GM12891 (cell line): ENCODE measurements at regions not wholly inside any gene's neighbourhood (a gene's known extent, or its start where the extent isn't known, plus 50 kb on each side); places are given as distances from the start of the nearest gene placed in this dataset.

Experiments used
- DNase-seq: peaks from one replicate; pipeline ENCODE4 v3.0.0; 2011; ENCODE audit warnings: low spot score; ENCODE audit not compliant: insufficient read length
- FAIRE-seq: peaks from 2 replicates; lab custom pipeline; 2011; peaks lifted over from hg19 to GRCh38; lab: Jason Lieb, UNC
- PAX5 ChIP-seq: IDR thresholded peaks from 2 replicates; pipeline ENCODE4 v1.6.1; 2011; ENCODE audit warnings: low read length, moderate library complexity, mild to moderate bottlenecking; ENCODE audit not compliant: insufficient read depth, severe bottlenecking
- POLR2A ChIP-seq: IDR thresholded peaks from 2 replicates; pipeline ENCODE4 v1.6.1; 2011; ENCODE audit warnings: low read depth, low read length, control low read depth
- POLR2AphosphoS5 ChIP-seq: IDR thresholded peaks from 2 replicates; pipeline ENCODE4 v1.6.1; 2011; ENCODE audit warnings: low read depth, low read length, control low read depth
- POU2F2 ChIP-seq: IDR thresholded peaks from 2 replicates; pipeline ENCODE4 v1.6.1; 2011; ENCODE audit warnings: low read depth, mild to moderate bottlenecking, control low read depth, low read length, moderate library complexity
- SPI1 ChIP-seq: IDR thresholded peaks from 2 replicates; pipeline ENCODE4 v1.6.1; 2011; ENCODE audit warnings: low read depth, low read length, control low read depth
- TAF1 ChIP-seq: IDR thresholded peaks from 2 replicates; pipeline ENCODE4 v1.6.1; 2011; ENCODE audit warnings: low read depth, low read length, control low read depth

DNA sequence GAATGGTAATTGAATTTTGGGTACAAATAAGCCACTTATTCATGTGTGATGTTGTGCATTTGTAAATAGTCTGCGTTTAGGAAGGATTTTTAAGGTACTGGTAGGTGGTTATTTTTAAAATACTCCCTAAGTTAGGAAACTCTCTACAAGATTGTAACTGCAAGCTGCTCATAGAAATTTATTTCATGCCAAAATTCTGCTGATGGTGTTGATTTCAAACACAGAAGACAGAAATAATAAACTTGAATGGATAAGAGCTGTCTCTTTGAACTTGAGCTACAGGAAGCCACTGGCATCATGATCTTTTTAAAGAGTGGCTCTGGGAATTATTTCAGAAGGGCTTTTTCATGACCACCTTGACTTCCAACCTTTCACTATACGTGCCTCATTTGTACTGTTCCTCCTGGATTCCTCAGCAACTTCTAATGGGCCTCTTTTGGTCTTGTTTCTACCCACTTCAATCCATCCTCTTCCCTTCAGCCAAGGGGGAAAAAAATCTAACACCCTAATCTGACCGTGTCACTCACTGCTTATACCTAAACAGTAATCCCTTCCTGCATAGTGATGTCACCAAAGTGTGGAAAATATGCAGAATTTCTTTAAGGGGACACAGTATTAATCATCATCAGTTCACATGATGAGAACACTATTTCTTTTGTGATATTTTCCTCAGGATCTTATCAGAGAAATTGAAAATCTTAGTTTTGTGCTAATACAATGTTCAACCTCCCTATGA lies 113.6 kb downstream of the PFDN4 start:
- DNase-seq (no peak), FAIRE-seq (no peak)
- TF ChIP-seq PAX5 (no peak), POLR2AphosphoS5 (no peak), SPI1 (no peak), POU2F2 (no peak), POLR2A (no peak), TAF1 (no peak)

DNA sequence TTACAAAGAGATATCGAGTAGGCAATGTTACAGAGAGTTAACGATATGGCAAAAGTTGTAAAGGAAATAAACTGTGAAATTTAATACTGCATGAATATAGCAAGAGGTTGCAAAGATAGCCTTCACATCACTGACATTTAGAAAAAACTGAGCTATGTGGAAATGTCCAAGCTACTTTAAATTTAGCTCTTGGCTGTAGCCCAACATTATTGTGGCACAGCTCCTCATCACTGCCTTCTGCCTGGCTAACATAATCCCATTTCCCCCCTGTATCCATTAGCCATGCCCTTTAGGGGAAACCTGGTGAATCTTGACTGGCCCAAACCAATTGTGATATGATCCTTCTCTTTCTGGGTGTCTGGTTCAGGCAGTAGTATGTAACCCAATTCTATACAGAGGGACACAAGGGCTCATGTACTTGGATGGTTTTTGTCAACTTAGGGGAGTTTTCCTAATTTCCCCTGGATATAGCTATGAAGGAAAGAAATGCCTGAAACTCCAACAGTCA lies 115.4 kb downstream of the PFDN4 start:
- DNase-seq (no peak), FAIRE-seq (no peak)
- TF ChIP-seq POLR2A (no peak), TAF1 (no peak), SPI1 (no peak)

DNA sequence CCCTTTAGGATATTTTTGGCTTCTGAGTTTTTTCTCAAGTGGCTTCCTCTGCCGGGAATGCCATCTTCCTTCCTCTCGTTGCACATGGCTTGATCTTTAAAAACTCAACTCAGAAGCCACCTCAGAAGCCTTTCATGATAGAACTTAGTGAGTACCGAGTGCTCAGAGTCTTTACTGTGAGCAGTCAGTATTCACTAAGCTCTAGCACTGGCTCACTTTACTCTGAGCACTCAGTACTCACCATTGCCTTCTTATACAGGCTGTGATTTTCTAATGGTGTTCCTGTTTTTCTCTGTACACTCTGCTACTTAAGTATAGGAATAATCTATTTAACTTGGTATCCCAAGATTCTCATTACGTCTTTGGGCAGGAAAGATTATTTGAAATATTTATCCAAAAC lies 116.2 kb downstream of the PFDN4 start:
- FAIRE-seq (no peak), DNase-seq (no peak)

DNA sequence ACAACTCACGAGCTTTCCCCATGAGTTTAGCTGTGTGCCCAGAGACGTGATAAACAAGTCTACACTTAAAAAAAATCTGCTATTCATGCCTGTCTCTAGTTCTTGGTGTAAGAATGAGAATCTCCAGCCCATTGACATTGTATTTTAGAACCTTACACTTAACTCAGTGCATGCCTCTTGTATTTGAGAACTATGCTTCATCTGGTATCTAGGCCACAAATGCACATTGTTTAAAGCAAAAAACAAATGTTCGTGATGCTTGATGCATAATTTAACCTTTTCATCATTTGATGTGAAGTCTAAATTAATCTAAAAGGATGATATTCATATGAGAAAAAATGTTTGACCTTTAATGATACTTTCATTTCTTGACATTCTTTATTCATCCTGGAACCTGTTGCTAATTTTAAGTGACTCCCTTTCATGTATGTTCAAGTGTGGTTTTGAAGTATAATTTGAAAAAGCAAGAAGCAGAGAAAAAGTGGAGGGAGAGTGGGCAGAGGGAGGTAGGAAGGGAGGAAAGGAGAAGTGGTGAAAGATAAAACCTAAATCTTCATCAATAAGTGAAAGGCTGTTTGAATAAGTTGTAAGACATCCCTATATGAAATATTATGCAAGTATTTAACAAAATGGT lies 116.9 kb downstream of the PFDN4 start:
- FAIRE-seq, result no peak
- no peak for TF ChIP-seq PAX5
- no peak for TF ChIP-seq POLR2A
- no peak for TF ChIP-seq TAF1
- TF ChIP-seq POLR2AphosphoS5, result no peak
- TF ChIP-seq POU2F2, result no peak
- TF ChIP-seq SPI1, result no peak
- DNase-seq, result no peak

More for the DNA sequence above, 116.2 kb downstream of the PFDN4 start:
- TF ChIP-seq TAF1 (no peak), SPI1 (no peak), POU2F2 (no peak), POLR2AphosphoS5 (no peak), PAX5 (no peak), POLR2A (no peak)

DNA sequence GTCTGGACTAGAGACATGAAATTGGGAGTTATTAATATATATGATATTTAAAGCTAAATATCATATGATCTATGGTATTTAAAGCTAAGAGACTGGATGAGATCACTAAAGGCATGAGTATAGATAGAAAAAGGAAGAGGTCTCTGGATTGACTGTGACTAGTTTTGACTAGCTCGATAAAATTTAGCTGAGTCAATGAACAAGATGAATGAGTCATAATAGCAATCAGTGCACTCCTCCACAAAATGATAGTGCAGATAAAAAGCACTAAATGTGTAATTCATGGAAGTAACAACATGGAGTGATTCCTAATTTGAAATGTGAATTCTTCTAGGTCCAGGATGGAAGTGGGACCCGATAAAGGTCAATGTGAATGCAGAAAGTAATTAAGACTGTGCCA lies 127.4 kb downstream of the PFDN4 start:
- DNase-seq (no peak), FAIRE-seq (no peak)
- TF ChIP-seq POLR2A (no peak), PAX5 (no peak), TAF1 (no peak), SPI1 (no peak), POU2F2 (no peak), POLR2AphosphoS5 (no peak)

DNA sequence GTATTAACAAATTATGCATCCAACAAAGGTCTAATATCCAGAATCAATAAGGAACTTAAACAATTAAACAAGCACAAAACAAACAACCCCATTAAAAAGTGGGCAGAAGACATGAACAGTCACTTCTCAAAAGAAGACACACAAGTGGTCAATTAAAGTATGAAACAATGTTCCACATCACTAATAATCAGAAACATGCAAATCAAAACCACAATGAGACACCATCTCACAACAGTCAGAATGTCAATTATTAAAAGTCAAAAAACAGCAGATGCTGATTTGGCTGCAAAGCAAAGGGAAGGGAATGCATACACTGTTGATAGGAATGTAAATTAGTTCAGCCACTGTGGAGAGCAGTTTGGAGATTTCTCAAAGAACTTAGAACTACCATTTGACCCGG lies 129.3 kb downstream of the PFDN4 start:
- DNase-seq (no peak), FAIRE-seq (no peak)

DNA sequence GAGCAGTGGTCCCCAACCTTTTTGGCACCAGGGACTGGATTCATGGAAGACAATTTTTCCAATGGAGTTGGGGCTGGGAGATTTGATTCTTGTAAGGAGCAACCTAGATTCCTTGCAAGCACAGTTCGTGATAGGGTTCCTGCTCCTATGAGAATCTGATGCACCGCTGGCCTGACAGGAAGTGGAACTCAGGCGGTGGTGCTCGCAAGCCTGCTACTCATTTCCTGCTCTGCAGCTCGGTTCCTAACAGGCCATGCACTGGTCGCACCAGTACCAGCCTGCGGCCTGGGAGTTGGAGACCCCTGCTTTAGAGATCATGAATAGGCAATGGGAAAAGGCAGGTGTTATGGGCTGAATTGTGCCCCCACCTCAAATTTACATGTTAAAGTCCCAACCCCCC lies 131.2 kb downstream of the PFDN4 start:
- no peak for TF ChIP-seq SPI1
- no peak for TF ChIP-seq PAX5
- no peak for TF ChIP-seq TAF1
- FAIRE-seq (no peak), DNase-seq (no peak)

More for the DNA sequence above, 129.3 kb downstream of the PFDN4 start:
- TF ChIP-seq POU2F2 (no peak), POLR2AphosphoS5 (no peak), TAF1 (no peak), POLR2A (no peak), SPI1 (no peak), PAX5 (no peak)

DNA sequence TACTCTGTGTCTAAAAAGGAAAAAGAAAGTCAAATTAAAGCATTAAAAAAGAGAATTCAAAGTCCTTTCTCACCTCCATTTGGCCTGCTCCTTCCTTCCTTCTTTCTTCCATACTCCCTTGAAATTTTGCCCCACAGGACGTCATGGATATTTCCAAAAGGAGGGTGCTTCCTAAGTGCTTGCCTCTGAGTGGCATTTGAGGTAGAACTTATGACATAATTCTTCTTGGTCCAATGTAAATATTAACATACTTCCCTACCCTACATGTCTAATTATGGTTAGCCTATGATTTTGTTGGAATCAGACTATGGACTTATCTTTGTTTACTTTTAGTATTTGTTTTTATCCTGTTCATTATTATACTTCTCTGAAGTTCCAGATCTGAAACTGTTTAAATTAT lies 132.3 kb downstream of the PFDN4 start:
- DNase-seq, result no peak
- no peak for FAIRE-seq
- TF ChIP-seq PAX5 (no peak), POLR2AphosphoS5 (no peak), SPI1 (no peak), POU2F2 (no peak), POLR2A (no peak), TAF1 (no peak)

DNA sequence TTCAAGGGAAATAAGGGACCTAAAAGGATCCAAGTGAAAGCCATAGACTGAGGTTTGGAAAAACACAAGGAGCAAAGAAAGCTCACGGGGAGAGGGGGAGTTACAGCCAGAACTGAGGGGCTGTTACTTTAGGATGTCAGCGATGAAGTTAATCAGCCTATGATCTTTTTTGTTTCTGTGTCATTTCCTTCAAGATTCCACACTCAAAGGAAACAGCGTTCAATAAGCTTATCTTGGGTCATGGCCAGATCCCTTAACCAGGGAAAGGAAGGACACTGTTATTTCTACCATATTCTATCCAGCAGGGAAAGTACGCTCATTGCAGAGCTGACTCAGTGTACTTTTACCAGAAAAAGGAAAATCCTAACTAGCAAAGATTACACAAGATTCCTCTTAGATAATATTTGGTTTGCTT lies 132.8 kb downstream of the PFDN4 start:
- no peak for DNase-seq
- no peak for FAIRE-seq
- TF ChIP-seq PAX5 (no peak), POLR2A (no peak), POLR2AphosphoS5 (no peak), POU2F2 (no peak)

DNA sequence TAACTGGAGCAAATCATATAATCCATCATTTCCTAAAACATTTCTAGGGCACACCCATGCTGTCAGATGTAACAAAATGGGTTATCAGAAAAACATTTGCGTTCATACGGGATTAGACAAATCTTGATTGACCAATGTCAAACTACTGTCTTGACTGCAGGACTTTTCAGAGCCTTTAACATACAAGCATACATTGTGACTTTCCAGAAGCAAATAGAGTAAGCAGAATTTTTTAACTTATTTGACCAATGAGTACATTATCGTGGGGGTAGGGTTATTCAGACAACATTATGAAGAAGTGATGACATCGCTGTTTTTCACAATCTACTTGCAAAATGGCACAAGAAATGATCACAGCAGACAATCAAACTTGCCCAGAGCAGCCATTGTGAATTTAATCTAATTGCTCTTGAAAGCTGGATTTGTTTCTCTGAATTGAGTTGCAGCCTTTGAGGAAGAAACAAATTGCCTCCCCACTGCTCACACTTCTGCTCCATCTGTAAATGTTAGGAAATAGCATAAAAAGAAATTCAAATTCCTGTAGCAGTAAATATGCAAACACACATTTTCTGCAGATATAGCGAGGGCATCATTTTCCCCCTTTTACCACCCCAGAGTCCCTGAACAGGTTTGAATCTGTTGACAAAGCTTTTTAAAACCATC lies 133.0 kb upstream of the DOK5 start:
- FAIRE-seq (no peak), DNase-seq (no peak)
- TF ChIP-seq PAX5 (no peak), SPI1 (no peak), POLR2AphosphoS5 (no peak), POU2F2 (no peak), POLR2A (no peak), TAF1 (no peak)
